NT2/D1 (cell line): ENCODE measurements at regions not wholly inside any gene's neighbourhood (a gene's known extent, or its start where the extent isn't known, plus 50 kb on each side); places are given as distances from the start of the nearest gene placed in this dataset.

Experiments used
- SUZ12 ChIP-seq: IDR thresholded peaks from 2 replicates; pipeline ENCODE4 v1.6.1; 2011; ENCODE audit not compliant: insufficient read length, insufficient read depth; ENCODE audit errors: extremely low read depth
- ZNF274 ChIP-seq: IDR thresholded peaks from 2 replicates; pipeline ENCODE4 v1.6.1; 2011; ENCODE audit warnings: mild to moderate bottlenecking, low read depth, low read length

- no peak for TF ChIP-seq SUZ12
- no peak for TF ChIP-seq ZNF274
Observed at GRCh38 chr7:9022456-9022855, 589.0 kb downstream of the NXPH1 start.
